ENCODE measurements at regions not wholly inside any gene's neighbourhood (a gene's known extent, or its start where the extent isn't known, plus 50 kb on each side); places are given as distances from the start of the nearest gene placed in this dataset.
A peak's percentile ranks its signal among the peaks of the same experiment; 100 is the strongest.

DNA sequence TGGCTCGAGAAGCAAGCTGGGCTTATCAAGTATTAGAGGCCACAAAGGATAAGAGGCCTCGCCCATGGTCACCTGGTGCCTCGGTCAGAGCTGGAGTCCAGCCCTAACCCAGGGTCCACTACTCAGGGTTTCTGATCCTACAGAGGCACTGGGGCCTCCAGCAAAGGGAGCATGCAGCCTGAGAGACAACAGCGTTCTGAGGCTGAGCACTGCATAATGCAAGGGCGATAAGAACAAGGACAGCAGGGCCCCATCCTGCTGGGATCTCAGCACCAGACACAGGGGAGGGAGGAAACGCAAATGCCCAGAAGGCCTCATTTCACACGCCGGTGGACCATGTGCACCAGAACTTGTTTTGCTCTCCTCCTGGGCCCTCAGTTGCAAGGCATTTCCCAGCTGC, 63.0 kb downstream of the C5orf15 start:
- DNase-seq: no peak

DNA sequence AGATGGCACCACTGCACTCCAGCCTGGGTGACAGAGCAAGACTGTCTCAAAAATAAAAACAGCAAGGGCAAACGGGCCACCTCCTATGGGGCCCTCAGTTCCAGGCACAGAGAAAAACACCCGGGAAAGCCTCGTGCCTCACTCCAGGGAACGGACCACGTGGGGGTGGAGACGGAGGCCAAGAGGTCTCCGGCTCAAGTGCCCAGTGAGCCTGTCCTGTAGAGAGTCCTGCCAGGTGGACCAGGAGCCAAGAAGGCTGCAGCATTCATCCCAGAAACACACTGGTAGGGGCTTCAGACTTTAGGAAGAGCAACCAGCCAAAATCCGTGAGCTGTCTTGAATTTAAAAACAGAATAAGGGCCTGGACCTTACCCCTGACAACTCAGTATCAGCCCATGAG, 63.8 kb downstream of the C5orf15 start:
- peak in 18 of 51 donors; percentile 5 to 68 (median 23) for DNase-seq

DNA sequence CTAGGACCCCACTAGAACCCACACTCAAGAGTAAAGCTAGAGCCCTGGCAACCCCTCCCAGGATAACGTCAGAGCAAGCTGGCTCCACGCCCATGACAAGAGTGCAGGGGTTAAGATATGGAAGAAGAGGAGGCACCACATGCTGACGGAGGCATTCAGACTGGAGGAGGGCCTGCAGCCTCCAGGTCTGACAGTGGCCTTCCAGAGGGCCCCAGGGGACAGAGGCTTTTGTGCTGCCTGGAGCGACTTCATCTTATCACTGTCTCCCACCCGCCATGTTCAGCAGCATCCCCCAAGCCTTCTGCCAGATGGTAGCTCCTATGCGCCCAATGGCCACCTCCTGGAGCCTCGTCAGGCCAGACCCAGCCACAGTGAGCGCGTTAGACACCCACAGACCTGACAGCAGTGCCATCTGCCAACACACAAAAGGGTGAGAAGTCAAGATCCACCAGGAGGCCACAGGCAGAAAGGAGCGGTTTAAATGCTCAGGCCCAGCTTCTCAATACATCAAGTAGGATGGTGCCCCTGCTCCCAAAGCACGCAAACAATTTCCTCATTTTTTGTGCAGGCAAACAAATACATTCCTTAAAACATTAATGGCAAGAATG, 65.8 kb downstream of the C5orf15 start:
- no peak for DNase-seq

DNA sequence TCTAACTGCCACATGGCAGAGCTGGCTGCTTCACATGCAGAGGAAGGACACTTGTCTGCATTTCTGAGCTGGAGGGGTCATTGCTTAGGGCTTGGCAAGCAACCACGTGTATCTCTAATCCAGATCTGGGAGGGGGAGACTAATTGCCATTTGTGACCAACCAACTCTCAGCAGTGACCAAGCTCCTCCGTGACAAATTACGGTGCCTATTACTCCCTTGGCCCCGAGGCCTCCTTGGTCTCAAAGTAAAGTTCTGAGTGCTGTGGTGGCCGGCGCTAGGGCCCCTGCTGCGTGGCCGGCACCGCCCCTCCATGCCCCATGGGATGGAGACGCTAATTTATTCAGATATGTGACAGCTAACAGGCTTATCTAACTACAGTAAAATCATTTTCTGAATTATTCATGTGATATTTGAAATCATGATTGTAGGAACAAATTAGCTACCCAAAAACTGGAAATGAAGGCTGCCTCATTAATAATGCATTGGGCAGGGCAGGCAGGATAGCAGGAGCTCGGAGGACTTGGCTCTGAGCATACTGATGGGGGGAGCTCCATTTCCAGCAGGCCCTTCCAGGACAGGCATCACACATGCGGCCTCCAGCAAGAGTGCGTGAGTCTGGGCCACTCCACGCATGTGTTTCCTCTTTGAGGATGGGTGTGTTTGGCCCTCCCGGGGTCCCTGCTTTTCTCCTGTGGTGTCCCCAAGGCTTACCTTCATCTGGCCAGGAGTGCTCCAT, 67.7 kb downstream of the C5orf15 start:
- no peak for DNase-seq

DNA sequence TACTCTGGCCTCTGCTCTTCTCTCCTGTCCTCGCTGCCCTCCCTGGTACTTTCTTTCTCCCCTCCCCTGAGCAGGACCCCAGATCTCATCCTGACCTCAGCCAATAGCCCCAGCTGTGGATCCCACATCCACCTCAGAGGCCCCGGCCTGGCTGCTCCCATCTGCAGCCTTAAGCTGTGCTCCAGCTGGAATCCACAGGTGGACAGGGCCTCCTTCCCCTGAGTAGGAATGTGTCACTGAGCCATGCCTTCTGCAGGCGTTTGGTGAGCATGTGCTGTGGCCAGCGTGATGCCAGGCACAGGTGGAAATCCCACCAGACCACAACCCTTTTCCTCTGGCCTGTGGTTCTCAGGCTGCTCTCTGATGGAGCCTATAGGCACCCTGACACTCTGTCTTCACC, 68.9 kb downstream of the C5orf15 start:
- DNase-seq: no peak

DNA sequence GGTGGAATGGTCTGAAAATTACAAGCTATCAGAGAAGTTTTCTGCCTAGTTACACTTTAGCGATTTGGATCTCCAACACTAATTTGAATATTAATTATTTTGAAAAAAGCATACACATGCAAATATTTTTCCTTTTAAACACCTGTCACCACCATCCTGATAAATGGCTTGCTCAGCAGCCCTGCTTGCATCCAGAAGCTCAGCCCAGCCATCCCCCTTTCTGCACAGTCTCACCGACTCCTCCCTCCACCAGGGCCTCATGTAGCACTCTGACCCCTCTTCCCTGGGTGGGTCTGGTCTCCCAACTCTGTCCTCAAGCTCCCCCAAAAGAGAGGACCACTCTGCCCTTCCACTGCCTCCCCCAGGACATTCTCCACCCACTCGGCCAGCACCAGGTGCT, 70.0 kb downstream of the C5orf15 start:
- no peak for DNase-seq

DNA sequence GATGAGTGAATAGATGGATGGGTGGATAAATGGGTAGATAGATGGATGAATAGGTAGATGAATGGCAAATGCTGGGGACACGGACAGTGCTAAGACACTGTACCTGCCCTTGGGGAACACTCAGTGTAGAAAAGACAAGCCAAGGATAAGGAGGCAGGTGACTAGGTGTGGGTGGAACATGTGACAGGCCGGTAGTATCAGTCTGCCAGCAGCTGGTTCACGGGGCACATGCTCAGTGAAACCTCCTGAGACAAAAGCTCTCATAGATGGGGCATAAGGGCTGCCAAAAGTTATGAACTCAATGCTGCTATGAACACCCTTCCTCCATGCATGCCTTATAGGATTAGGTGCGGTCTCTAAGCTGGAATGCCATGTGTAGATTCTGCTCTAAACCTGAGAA, 71.0 kb downstream of the C5orf15 start:
- DNase-seq: no peak

DNA sequence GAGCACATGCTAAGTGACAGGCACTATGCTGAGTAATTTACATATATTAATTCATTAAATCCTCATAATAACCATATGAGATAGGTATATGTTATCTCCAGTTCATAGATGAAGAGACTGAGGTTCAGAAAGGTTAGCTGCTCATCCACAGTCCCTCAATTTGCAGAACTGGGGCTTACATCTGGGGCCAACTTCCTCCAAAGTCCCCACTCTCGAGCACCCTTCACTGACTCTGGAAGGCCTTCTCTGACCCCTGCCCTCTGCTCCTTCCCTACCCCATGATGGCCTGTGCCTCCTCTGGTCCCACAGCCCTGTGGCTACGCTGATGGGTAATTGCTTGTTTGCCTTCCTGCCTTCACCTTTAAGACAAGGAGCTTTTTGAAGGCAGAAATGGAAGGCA, 71.6 kb downstream of the C5orf15 start:
- no peak for DNase-seq

DNA sequence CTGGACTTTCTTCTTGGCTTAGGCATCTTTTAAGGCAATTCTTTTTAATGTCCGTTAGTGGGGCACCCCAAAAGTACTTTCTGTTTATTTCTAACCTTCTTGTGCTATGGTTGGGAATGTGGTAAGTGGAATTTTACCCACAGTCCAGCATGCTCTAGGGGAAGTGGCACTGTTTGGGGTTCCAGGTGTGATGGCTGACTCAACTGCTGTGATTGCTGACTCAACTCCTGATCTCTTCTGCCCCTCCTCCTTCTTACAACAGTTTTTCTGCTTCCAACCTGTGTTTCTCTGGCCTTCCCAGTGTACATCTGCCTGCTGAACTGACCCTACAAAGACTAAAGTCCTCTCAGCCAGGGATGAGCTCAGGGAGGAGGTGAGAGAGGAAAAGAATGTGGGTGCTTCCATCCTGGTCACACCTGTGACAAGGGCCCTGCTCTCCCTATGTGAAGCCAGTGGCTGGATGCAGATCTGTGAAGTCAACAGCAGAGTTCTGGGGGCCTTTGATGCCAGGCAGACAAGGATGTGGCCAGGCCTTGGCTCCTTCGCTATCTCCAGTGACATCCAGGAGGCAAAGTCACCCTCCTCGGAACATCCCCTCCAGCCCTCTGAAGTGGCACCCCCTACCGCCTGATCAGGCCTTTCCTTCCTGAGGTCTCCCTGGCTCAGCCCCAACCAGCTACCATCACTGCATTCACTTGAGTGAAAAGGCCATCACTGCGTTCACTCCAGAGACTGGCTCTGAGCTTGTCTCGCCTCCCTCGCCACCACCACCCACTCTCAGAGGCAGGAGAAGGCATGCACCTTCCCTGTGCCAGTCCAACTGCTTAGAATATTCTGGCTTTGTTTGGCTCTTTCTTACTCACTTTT, 72.2 kb downstream of the C5orf15 start:
- DNase-seq: no peak

DNA sequence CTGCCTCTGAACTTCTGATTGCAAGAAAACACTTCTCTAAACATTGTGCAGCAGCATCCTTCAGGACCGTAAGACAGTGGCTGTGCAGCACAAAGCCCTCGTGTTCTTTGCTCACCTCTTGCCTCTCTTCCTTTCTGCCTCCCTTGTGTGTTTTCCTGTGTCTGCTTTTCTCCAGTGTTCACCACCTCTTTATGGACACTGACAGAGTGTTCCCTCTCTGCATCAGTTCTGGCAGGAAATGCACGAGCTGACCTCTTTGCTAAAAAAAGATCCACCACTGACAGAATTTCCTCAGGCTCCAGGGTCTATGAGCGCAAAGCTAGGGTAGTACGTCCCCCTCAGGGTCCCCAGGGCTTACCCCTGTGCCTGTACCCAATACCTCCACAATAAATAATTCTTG, 74.3 kb downstream of the C5orf15 start:
- DNase-seq: no peak

DNA sequence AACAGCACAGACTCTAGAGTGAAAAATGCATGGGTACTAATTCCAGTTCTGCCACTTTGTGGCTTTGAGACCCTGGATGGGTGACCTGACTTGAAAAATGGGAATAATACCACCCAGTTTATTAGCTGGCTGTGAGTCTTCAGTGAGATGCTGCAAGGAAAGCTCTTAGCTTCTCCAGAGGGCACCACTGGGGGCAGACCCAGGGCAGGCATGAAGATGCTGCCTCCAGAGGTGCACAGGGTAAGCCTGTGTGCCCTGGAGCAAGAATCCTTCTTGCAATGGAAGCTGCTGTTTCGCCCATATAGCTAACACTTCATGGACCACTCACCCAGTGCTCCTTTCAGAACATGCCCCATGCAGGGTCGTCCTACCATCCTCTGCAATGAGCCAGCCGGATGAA, 75.7 kb downstream of the C5orf15 start:
- no peak for DNase-seq

DNA sequence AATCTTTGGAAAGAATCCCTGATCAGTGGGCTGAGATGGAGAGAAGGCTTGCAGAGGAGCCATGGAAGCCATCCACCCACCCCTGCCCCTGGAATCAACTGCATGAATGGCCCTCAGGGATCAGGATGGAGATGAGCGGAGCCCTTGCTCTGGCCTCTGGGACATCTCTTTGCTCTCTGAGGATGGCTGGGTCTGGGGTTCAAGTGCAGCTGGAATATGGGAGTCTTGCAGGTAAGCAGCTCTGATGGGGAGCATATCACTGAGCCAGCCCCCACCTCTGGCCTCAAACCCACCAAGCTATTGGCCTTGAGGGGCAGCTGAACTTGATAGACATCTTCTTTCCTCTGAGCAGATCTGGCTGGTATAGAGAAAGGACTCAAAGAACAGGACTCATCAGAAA, 76.1 kb downstream of the C5orf15 start:
- DNase-seq: no peak

DNA sequence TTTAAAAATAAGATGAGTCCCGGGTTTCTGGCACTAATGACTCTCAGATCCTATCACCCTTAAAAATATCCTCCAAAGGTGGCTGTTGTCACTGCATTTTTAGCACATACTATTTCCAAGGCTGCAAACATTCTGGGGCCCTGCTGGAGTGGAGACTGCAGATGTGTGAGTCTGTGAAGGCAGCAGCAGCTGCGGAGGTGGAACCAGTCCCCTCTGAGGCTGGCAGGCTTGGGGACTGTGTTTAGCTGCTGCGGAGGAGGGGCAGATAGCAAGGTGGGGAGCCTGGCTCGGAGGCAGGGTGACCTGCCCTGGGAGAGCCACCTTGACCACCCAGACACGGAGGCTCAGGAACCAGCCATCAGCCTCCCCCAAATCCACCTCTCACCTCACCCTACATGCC, 77.0 kb downstream of the C5orf15 start:
- peak in 1 of 51 donors; percentile 19 for DNase-seq

DNA sequence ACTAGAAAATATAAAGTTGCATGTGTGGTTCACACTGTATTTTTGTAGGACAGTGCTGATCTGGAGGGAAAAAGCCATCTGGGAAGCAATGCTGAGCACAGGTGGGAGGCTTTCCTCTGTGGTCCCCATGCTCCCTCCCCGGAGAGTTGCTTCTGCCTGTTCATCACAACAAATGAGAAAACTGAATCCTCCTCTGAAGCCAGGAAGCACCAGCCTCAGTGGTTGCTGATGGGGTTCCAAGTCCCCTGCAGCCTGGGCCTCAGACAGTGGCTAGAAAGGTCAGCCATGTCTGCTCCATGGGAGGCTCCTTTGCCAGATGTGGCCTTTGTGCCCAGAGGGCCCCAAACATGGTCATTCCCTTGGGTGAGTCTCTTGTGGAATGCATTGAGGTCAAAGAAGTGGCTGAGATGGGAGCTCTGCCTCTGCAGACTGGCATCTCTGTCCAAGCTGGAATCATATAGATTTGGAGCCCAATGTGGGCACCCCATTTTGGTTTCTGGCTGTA, 77.6 kb downstream of the C5orf15 start:
- DNase-seq: no peak

DNA sequence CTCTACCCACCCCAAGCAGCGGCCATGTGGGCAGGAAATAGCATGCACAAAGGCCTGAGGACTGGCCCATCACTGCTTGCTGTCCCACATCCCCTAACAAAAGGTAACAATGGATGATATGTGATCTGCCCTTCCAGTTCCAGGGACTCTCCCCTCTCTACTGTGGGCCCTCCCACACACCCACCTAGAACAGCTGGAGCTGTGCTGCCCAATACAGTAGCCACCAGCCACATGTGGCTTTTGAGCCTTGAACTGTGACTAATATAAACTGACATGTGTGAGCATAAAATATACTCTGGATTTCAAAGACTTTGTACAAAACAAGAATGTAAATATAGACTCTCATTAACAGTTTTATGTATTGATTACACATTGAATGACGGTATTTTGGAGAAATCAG, 78.1 kb downstream of the C5orf15 start:
- no peak for DNase-seq

DNA sequence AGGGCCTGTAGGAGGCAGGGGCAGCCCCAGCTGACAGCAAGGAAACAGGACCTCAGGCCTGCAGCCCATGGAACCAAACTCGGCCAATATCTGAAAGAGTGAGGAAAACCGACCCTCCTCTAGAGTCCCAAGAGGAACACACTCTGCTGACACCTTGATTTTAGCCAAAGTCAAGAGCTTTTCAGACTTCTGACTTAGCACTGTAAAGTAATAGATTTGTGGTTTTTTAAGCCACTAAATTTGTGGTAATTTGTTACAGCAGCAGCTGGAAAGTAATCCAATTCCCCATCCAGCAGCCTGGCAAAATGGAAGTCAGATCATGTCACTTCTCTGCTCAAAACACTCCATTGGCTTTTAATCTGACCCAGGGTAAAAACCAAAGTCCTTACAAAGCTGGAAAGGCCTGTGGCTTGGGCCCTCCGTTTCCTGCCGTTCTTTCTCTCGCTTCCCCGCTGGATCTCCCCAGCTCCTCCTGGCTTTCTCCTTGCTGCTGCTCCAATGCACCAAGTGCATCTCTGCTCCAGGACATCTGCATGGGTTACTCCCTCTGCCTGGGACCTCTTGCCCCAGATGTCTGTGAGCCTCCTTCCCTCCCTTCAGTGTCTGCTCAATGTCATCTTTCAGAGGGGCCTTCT, 79.0 kb downstream of the C5orf15 start:
- no peak for DNase-seq

DNA sequence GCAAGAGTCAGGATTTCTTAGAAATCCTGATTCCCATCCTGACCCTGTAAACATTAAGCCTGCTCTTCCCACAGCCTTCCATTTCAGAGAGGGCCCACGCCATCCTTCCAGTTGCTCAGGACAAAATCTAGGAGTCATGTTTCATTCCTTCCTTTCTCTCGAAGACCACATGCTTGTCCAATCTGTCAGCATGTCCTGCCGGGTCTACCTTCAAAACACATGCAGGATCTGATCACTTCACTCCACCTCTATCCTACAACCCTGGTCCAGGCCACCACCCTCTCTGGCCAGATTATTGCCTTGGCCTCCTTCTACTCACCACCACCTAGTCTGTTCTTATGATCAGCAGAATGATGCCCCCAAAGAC, 79.8 kb downstream of the C5orf15 start:
- DNase-seq: no peak

DNA sequence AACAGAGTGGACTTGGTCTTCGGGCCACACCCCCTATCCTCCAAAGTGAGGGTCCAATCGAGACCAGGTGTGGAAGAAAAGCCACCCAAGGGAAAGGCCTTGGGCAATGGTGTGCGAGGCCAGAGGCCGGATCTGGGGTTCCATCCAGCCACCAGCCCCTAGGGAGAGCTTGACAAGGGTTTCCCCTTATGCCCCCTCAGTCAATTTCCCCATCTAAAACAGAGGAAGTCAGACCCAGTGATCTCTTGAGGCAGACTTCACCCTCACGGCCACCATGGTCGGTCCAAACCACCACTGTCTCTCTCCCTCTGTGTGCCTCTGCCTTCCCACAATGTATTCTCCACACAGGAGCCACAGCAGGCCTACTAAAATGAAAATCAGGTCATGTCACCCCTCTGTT, 82.9 kb downstream of the C5orf15 start:
- DNase-seq: no peak

DNA sequence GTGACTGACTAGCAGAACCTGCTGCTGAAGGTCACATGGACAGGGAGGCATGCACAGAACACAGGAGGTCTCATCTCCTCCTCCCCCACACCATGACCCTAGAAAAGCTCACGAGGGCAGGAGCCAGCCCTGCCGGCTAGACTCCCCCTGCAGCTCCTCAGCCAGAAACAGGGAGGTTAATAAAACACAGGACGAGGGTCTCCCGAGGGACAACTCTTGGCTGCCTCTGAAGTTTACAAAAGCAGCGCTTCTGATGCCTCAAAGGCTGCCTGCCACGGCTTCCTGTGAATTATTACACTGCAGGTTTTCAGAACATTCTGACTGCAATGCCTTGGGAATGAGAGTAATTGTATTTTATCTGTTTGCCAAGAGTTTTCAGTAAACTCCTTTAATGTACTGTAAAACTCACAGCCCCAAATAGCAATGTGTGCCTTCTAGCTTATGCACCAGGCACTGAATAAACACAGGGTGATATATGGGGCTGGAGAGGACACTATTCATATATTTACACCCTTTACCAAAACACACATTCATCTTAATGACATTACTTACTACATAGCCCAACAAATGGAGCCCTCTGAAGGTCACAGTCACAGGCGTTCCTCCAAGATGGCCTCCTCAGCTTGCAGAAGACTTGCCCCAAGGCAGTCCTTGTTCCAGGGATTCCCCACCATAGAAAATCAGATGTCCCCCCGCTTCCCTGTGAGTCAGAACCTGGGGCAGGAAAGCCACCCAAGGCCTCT, 83.7 kb downstream of the C5orf15 start:
- no peak for DNase-seq

DNA sequence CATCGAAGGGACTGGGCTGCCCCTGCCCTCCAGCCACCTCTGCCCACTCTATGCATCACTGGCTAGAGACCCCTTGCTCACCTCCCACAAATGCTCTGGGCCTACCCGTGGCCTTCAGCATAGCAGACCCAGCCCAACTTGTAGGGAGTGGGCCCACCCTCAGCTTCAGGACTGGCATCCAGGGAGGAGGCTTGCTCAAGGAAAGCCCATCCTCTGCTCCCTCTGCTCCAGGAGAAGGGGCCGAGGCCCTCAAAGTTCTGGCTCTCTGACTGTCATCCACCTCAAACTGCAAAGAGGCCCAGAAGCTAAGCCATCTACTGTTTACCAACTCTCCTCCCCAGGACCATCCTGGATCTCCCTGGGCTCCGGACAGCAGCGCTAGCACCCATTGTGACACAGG, 84.5 kb downstream of the C5orf15 start:
- no peak for DNase-seq

DNA sequence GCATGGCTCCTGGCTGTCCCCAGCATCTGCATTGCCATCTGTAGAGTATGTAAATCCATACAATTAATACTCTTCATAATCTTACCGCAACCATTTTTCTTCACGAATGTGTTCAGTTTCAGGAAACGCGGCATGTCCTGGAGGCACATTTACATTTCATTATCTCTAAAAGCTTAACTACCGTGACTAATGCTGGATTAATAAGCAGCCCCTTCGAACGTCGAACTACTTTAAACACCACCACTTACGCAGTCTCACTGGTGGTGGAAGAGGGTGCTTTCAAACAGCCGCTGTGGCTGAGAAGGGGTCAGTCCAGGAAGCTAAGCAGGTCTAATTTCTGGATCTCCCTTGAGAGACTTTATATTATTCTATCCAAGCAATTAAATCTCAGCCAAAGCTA, 85.6 kb downstream of the C5orf15 start:
- DNase-seq: no peak

DNA sequence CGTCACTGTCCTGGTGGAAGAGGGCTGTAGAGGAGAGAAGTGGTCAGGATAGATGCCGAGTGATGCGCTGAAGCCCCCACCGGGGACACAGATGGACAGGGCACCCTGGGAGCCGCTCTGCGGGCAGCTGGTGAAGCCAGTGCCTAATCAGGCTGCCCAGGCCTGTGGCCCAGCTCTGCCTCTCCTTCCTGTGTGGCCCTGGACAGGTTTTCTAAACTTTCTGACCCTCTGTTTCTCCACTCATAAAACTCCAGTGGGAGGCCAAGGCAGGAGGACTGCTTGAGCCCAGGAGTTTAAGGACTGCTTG, 86.1 kb downstream of the C5orf15 start:
- DNase-seq: no peak

All from hypothalamus (tissue), 51 donors.